ENCODE measurements at regions not wholly inside any gene's neighbourhood (a gene's known extent, or its start where the extent isn't known, plus 50 kb on each side); places are given as distances from the start of the nearest gene placed in this dataset.
A peak's percentile ranks its signal among the peaks of the same experiment; 100 is the strongest.

- DNase-seq (ENCODE audit: low read depth), result no peak
- H3K4me3 ChIP-seq (ENCODE audit: low read depth, low read length), result no peak overlapping the region
- no peak for TF ChIP-seq CTCF (IDR thresholded peaks at IDR 0.05; ENCODE audit: insufficient read depth, low read depth, low read length, missing control alignments)
Measured at GRCh38 chr4:136651278-136651667, 881.0 kb downstream of the PCDH18 start.

- TF ChIP-seq CTCF (IDR thresholded peaks at IDR 0.05; ENCODE audit: insufficient read depth, low read depth, low read length, missing control alignments), result no peak
- H3K4me3 ChIP-seq (ENCODE audit: low read depth, low read length), result no peak overlapping the region
- DNase-seq (ENCODE audit: low read depth), result peak; percentile 8
Measured at GRCh38 chr4:136650541-136651277, 881.6 kb downstream of the PCDH18 start.

- no peak for TF ChIP-seq CTCF (IDR thresholded peaks at IDR 0.05; ENCODE audit: insufficient read depth, low read depth, low read length, missing control alignments)
- H3K4me3 ChIP-seq (ENCODE audit: low read depth, low read length), result no peak overlapping the region
- no peak for DNase-seq (ENCODE audit: low read depth)
Measured at GRCh38 chr4:136644279-136644678, 888.0 kb downstream of the PCDH18 start.

GRCh38 chr4:136643416-136643815 is 888.9 kb downstream of the PCDH18 start:
- no peak for TF ChIP-seq CTCF (IDR thresholded peaks at IDR 0.05; ENCODE audit: insufficient read depth, low read depth, low read length, missing control alignments)
- no peak overlapping the region for H3K4me3 ChIP-seq (ENCODE audit: low read depth, low read length)
- no peak for DNase-seq (ENCODE audit: low read depth)

- TF ChIP-seq CTCF (IDR thresholded peaks at IDR 0.05; ENCODE audit: insufficient read depth, low read depth, low read length, missing control alignments), result peak; percentile 49
- DNase-seq (ENCODE audit: low read depth), result peak; percentile 30
Measured at GRCh38 chr4:136637071-136637777, 895.1 kb downstream of the PCDH18 start.

GRCh38 chr4:136636155-136636554 is 896.1 kb downstream of the PCDH18 start:
- DNase-seq (ENCODE audit: low read depth), result no peak
- no peak overlapping the region for H3K4me3 ChIP-seq (ENCODE audit: low read depth, low read length)
- no peak for TF ChIP-seq CTCF (IDR thresholded peaks at IDR 0.05; ENCODE audit: insufficient read depth, low read depth, low read length, missing control alignments)

More at GRCh38 chr4:136637071-136637777, 895.1 kb downstream of the PCDH18 start:
- H3K4me3 ChIP-seq (ENCODE audit: low read depth, low read length), result no peak overlapping the region
